Inflammatory macrophage treated with lipopolysaccharide for 1 hour (primary cell): ENCODE measurements at regions not wholly inside any gene's neighbourhood (a gene's known extent, or its start where the extent isn't known, plus 50 kb on each side); places are given as distances from the start of the nearest gene placed in this dataset.

ENCODE experiments used
- DNase-seq, 2 donors: peaks; one replicate each; pipeline ENCODE4 v3.0.0-alpha.2; 2020 to 2022

GRCh38 chr2:235314371-235314930 is 179.4 kb upstream of the AGAP1 start:
- DNase-seq: no peak

DNA sequence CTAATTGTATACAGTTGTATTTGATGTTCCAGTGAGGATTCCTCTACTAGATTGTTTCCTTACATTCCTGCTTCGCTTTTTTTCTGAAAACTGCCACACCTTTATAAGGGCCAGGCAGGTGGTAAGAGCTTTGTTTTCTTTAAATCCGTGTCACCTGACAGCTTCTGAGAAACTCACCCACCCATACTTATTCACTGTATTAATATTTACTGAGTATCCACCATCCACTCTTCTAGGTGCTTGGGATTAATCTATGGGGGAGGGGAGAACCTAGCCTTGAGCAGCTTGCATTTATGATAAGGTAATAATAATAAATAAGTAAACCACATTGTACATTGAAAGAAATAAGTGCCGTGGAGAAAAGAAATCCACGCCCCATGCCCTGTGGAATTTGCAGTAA is 174.7 kb upstream of the AGAP1 start:
- no peak for DNase-seq

DNA sequence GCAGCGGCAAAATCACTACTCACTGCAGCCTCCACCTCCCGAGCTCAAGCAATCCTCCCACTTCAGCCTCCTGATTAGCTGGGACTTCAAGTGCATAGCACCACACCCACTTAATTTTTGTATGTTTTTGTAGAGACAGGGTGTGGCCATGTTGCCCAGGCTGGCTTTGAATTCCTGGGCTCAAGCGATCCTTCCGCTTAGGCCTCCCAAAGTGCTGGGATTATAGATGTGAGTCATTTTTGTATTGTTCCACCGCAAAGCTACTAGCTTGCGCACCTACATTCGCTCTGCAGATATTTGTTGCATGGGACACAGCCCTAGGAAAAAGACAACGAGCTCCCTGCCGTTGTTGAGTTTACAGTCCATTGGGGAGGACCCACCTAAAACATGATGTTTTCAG is 173.5 kb upstream of the AGAP1 start:
- no peak for DNase-seq

GRCh38 chr2:235324324-235324723 is 169.5 kb upstream of the AGAP1 start:
- DNase-seq: no peak

DNA sequence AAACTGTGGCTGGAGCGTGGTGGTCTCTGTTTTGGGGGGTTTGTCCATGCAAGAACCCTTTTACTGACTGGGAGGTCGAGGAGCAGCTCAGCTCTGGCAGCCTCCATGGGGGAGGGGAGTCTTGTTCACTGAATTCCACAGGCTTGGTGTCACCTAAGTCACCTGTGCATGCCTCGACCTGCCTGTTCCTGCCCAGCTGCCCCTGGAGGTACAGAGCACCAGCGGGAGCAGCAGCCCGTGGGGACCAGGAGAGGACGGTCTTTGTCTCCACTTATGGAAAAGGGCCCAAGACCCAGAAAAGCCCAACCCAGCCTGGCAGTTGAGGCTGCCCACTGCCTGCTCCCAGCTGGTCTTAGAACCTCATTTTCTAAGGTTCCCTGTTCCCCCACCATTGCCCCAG is 168.7 kb upstream of the AGAP1 start:
- DNase-seq: no peak

DNA sequence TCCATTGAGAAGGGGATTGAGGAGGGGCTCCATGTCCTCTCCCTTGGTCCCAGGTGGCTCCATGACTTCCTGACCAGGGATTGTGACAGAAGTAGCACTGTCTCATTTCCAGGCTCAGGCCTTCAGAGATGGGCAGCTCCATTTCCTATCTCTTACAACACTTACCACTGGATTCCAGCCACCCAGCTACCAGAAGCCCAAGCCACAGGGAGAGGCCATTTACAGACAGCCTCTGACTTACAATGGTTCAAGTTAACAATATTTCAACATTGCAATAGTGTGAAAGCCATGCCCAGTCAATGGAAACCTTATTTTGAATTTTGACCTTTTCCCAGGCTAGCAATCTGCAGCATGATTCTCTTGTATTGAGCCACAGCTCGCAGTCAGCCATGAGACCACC is 164.9 kb upstream of the AGAP1 start:
- no peak for DNase-seq

GRCh38 chr2:235330775-235331451 is 162.9 kb upstream of the AGAP1 start:
- no peak for DNase-seq

- DNase-seq: no peak
Observed at GRCh38 chr2:235332240-235332890, 161.5 kb upstream of the AGAP1 start.

GRCh38 chr2:235333076-235333475 is 160.8 kb upstream of the AGAP1 start:
- DNase-seq: no peak

- DNase-seq: no peak
Observed at GRCh38 chr2:235334179-235334578, 159.7 kb upstream of the AGAP1 start.

DNA sequence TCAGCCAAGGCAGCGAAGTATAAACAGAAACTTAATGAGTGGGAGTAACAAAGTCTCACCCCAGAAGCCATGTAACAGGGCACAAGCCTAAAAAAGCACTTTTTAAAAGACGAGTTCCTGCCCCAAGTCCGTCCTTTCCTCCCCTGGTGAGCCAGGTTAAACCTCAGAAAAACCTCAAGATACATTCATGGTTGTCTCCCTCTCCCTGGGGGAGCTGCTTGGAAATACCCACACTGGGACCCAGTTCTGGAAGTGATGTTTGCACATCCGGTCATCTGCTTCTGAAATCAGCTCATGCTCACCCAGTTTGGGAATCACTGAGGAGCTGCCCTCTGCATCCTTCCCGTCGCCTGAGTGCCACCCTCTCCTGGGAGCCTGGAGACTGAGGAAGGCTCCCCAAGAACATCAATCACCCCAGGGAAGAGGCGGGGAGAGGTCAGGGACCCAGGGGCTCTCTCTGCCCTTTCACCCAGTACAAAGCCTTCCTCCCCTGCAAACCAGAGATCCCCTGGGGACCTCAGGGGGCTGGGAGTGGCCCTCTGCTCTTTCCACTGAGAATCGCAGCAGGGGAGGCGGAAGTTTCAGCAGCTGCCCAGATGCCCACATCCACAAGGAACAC is 150.6 kb upstream of the AGAP1 start:
- DNase-seq: no peak

DNA sequence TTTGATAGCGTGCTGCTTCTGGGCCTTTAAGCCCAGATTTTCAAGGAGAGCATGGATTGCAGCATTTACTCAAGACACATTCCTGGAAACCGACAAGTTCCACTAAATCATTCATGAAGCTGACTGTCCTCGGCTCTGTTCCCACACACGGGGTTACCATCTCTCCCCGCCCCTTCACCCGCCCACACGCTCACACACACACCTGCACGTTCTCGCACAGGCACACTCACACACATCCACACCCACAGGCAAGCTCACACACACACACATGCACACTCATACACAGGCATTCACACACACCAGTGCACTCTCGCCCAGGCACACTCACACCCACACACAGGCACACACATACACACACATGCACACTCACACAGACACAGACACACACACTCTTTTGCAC is 150.0 kb upstream of the AGAP1 start:
- DNase-seq: no peak

DNA sequence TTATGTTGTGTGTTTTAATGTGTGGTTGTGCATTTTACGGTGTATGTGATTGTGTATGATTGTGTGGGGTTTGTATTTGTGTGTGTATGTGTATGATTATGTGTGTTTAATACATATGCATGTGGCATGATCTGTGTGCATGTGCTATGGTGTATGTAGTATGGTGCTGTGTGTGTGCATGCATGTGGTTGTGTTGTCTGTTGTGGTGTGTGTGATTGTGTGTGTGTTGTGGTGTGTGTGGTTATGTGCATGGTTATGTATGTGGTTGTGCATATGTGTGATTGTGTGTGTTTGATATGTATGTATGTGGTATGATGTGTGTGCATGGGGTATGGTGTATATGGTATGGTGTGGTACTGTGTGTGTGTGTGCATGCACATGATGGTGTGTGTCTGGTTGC is 148.1 kb upstream of the AGAP1 start:
- no peak for DNase-seq

DNA sequence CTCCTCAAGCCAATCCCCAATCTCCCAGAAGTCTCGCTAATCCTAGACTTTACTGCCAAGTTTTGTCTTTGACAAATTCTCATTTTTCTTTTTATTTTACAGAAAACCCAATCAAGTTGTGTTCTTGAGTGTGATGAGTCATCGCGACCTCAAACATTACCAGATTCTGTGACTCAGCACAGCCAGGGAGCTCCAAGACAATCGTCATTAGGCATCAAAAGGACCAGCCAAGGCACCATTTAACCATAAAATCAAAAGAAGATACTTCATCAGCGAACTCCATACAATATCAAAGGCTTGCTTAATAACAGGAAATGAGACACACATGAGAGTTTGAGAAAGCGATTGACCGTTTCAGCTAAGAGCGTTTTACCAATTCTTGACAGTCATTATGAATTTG is 146.2 kb upstream of the AGAP1 start:
- DNase-seq: no peak

DNA sequence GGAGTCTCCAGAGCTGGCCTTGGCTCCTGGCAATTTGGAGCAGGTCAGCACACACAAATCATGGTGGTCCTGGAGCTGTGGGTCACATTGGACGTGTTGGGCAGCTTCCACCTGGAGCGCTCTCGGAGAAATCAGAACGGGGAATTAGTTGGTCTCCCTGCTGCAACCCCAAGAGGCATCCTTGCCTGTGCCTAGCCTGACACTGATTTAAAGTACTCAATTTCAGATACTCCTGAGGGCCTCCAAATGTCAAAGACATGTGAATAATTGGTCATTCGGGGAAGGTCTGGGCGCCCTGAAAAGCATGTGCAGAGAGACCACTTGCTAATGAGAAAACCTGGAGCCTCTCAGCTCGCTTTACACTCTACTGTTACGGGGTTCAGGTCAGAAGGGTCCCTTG is 145.5 kb upstream of the AGAP1 start:
- no peak for DNase-seq

GRCh38 chr2:235350234-235350633 is 143.6 kb upstream of the AGAP1 start:
- DNase-seq: no peak

DNA sequence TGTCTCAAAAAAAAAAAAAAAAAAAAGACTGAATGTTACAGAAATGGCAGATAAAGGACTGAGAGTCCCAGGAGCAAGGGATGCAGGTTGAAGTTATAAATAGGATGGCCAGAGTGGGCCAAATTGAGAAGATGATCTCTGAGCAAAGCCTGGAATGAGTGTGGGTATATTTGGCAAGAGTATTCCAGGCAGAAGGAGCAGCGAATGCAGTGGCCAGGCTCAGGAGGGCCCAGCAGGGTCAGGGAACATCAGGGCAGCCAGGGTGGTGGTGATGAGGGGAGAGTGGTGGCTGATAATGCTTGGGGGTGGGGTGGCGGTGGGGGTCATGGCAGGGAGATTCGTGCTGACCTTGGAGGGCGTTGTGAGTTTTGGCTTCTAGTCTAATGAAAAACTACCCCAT is 141.3 kb upstream of the AGAP1 start:
- no peak for DNase-seq

DNA sequence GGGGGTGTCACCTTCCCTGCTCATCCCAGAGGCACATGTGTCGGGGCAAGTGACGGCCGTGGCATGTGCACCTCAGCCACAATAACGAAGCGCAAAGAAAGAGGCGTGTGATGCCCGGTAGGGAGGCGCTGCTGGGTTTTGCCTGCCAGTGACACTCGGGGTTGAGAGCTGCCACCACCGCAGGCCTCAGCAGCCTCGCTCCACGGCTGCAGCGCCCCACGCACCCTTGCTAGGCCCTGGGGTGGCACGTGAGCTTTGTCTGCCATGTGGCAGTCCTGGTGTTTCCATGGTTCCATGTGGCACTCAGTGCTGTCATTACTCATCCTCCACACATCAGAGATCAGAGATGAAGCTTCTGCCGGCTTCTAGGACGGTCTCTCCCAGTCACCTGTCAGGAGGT is 136.0 kb upstream of the AGAP1 start:
- DNase-seq: no peak

DNA sequence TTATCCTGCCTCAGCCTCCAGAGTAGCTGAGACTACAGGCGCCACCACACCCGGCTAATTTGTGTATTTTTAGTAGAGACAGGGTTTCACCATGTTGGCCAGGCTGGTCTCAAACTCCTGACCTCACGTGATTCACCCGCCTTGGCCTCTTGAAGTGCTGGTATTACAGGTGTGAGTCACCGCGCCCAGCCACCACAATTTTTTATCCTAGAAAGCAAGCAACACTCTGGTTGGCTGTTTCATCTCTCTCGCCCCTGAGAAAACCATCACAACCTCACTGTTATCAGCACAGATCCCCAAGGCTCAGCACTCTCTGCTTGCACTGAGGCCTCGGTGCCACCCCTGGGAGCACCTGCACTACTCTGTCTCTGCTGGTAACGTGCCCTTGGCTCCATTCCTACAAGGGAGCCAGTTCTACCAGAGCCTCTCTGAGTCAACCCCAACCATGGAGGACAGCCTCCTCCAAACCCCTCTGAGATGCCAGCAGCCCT is 134.8 kb upstream of the AGAP1 start:
- DNase-seq: no peak

GRCh38 chr2:235360446-235360845 is 133.4 kb upstream of the AGAP1 start:
- DNase-seq: no peak

- no peak for DNase-seq
Observed at GRCh38 chr2:235365743-235366142, 128.1 kb upstream of the AGAP1 start.

GRCh38 chr2:235366390-235366789 is 127.5 kb upstream of the AGAP1 start:
- no peak for DNase-seq

DNA sequence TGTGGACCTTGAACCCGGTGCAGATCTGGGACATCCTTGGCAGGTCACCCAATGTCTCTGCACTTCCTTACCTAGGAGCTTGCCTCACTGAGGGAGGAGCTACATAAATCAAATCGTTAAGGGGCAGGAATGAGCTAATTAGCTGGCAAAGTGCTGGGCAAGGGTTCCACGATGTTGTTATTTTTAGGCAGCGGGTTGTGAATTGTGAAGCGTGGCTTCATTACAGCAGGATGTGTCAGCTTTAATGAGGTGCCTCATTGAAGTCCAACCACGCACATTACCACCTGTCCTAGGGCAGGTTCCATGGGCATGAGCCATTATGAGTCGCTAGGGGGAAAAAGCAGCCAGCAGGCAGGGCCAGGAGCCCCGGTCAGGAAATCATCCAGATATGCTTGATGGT is 127.0 kb upstream of the AGAP1 start:
- DNase-seq: no peak

DNA sequence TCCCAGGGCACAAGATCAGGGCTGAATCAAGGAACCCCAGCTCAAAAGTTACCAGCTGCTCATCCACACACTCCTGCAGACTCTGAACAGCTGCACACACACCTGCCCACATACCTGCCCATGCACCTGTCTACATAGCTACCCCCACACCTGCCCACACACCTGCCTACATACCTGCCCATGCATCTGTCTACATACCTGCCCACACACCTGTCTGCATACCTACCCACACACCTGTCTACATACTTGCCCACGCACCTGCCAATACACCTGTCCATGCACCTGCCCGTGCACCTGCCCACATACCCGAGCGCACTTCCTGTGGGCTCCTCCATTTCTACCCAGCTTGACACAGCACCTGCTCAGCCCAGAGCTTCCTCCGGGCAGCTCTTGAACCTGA is 122.8 kb upstream of the AGAP1 start:
- no peak for DNase-seq
